Testis (tissue), 2 donors: ENCODE measurements at regions not wholly inside any gene's neighbourhood (a gene's known extent, or its start where the extent isn't known, plus 50 kb on each side); places are given as distances from the start of the nearest gene placed in this dataset.

Experiments
- CTCF ChIP-seq, 3 experiments: fragments of 450-650 bp in 2 of 3; fragments of 200-600 bp in 1 of 3; sonication (generic) in 1 of 3; IDR thresholded peaks; one replicate each; pipeline ENCODE4 v1.5.1; 2016 to 2019; ENCODE audit warnings: antibody characterized with exemption in 3 of 3, mild to moderate bottlenecking in 2 of 3, moderate library complexity in 1 of 3
- POLR2A ChIP-seq: fragments of 450-650 bp; IDR thresholded peaks from one replicate; pipeline ENCODE4 v1.6.1; 2017; ENCODE audit warnings: antibody characterized with exemption, mild to moderate bottlenecking, moderate library complexity

- no peak for TF ChIP-seq CTCF (IDR thresholded peaks at IDR 0.05)
- TF ChIP-seq POLR2A = no peak
Observed at GRCh38 chr21:36628106-36628505, 70.8 kb upstream of the SIM2 start.
